DND-41 (cell line): ENCODE measurements at regions not wholly inside any gene's neighbourhood (a gene's known extent, or its start where the extent isn't known, plus 50 kb on each side); places are given as distances from the start of the nearest gene placed in this dataset.

Source experiments
- EZH2 ChIP-seq: IDR thresholded peaks from 3 replicates; pipeline ENCODE4 v1.6.1; 2012; ENCODE audit warnings: borderline replicate concordance, low read depth, mild to moderate bottlenecking, moderate library complexity, low read length, inconsistent platforms; ENCODE audit not compliant: severe bottlenecking
- TF ChIP-seq, protein P1 (sequence below): IDR thresholded peaks from 2 replicates; pipeline ENCODE4 v1.5.1; 2012; ENCODE audit warnings: borderline replicate concordance, low read length, moderate library complexity, mild to moderate bottlenecking; ENCODE audit not compliant: poor library complexity, severe bottlenecking; ENCODE audit errors: extremely low read depth

GRCh38 chr2:128473175-128474035, 154.7 kb upstream of the HS6ST1 start:
- TF ChIP-seq, protein P1, sequence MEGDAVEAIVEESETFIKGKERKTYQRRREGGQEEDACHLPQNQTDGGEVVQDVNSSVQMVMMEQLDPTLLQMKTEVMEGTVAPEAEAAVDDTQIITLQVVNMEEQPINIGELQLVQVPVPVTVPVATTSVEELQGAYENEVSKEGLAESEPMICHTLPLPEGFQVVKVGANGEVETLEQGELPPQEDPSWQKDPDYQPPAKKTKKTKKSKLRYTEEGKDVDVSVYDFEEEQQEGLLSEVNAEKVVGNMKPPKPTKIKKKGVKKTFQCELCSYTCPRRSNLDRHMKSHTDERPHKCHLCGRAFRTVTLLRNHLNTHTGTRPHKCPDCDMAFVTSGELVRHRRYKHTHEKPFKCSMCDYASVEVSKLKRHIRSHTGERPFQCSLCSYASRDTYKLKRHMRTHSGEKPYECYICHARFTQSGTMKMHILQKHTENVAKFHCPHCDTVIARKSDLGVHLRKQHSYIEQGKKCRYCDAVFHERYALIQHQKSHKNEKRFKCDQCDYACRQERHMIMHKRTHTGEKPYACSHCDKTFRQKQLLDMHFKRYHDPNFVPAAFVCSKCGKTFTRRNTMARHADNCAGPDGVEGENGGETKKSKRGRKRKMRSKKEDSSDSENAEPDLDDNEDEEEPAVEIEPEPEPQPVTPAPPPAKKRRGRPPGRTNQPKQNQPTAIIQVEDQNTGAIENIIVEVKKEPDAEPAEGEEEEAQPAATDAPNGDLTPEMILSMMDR = peak; percentile 13
- TF ChIP-seq EZH2 = no peak
